Dermis blood vessel endothelial cell (primary cell): ENCODE measurements at regions not wholly inside any gene's neighbourhood (a gene's known extent, or its start where the extent isn't known, plus 50 kb on each side); places are given as distances from the start of the nearest gene placed in this dataset.

ENCODE experiments used
- DNase-seq: peaks from one replicate; pipeline ENCODE4 v3.0.0; 2010

GRCh38 chr5:24272741-24273140 lies 372.0 kb downstream of the CDH10 start:
- no peak for DNase-seq

DNA sequence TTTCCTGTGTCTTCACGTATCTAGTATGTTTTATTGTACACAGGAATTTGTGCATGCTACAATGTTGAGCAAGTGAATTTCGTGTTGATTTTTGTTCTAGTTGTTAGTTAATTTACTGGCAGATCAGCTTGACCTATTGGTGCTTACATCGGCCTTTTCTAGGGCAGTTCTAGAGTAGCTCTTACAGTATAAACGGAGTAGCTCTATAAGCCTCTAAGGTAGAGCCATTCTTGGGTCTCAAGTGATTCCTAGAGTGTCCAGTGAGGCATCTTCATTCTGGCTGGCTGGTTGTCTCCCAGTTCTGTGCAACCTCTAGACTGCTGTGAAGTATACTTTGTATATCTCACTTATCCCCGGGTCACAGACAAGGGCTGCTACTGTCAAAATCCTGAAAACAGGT lies 364.6 kb downstream of the CDH10 start:
- no peak for DNase-seq

DNA sequence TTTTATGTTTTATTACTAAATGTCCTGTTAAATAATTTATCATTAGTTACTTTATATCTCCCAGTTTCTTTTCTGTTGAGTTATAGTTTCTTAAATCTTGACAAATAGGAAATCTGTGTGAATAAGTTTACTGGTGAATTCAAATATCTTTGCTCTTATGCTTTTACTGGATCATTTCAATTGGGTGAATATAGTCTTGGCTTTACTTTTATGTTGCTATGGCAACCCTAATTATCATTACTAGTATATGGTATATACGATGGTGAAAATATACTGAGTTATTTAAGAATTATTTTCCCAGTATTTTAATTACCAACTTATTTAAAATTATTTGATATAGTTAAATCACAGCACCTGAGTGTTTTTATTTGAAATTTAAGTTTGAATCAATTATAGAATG lies 363.0 kb downstream of the CDH10 start:
- DNase-seq: no peak

GRCh38 chr5:24289582-24290335 lies 355.0 kb downstream of the CDH10 start:
- no peak for DNase-seq

GRCh38 chr5:24290536-24290935 lies 354.2 kb downstream of the CDH10 start:
- no peak for DNase-seq

GRCh38 chr5:24291916-24292315 lies 352.9 kb downstream of the CDH10 start:
- no peak for DNase-seq

GRCh38 chr5:24294333-24294732 lies 350.4 kb downstream of the CDH10 start:
- DNase-seq: no peak

- DNase-seq: no peak
Measured at GRCh38 chr5:24314106-24314505, 330.7 kb downstream of the CDH10 start.

DNA sequence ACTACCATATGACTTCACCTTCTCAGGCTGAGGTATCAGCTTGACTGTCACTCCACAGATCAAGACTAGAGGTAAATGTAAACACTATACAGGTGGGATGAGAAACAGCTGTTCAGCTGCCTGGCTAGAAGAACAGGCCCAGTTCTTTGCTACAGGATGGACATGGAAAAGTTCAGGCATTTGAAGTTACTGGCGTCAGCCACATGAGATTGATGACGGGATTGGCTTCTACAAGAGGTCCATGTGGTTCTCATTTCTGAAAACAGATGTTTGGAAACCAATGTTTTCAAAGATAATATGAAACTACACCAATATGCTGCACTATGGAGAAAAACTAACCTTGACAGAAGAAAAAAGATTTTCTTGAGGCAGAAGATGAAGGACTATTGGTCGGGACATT lies 324.1 kb downstream of the CDH10 start:
- no peak for DNase-seq

DNA sequence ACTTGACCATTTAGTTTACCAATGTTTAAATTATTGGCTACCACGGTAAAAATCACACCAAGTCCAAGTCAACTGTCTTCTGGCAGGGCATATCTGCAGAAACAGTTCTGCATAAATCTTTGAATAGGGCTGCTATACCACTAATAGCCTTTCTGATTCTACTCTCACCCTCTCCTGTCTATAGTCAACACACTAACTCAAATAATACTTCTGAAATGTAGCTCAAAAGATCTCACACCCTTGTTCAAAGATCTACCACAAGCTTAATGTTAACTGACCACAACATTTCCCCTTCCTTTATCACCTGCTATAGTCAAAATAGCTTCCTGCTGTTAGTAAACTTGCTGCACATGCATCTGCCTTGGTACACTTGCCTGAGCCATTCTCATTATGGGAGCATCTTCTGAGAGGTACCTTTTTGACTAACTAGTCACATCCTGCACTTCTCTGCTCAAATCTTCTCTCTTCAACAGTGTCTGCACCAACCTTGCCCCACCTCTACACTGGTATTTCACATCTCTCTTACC lies 319.4 kb downstream of the CDH10 start:
- no peak for DNase-seq

DNA sequence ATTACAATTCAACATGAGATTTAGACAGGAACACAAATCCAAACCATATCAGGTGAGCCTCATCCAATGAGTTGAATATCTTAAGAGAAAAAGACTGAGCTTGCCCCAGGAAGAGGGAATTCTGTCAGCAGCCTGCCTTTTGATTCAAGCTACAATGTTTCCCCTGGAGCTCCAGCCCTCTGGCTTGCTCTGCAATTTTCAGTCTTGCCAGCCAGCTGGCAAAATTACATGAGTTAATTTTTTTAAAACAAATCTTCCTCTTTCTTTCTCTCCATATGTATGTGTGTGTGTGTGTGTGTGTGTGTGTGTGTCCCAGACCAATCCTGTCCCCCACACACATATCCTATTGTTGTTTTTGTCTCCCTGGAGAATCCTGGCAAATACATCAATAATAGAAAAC lies 313.2 kb downstream of the CDH10 start:
- no peak for DNase-seq

GRCh38 chr5:24347158-24347557 lies 297.6 kb downstream of the CDH10 start:
- no peak for DNase-seq

- no peak for DNase-seq
Measured at GRCh38 chr5:24351285-24351684, 293.5 kb downstream of the CDH10 start.

GRCh38 chr5:24353016-24353415 lies 291.8 kb downstream of the CDH10 start:
- no peak for DNase-seq

DNA sequence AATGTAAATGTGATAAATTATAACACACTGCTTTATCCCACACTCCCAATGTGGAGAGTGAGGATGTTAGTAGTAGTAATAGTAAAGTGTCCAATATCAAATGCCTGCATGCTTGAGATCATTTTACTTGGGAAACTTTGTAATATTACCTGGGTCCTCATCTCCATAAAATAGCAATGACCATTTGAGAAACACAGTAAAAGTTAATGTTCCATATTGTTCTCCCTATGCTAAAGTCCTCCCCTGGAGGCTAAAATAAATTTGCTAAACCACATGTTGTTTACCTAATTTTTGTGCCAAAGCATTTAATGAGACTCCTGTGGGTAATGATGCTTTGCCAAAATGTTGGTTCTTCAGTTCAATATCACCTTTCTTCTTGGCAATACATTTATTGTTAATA lies 291.2 kb downstream of the CDH10 start:
- no peak for DNase-seq

DNA sequence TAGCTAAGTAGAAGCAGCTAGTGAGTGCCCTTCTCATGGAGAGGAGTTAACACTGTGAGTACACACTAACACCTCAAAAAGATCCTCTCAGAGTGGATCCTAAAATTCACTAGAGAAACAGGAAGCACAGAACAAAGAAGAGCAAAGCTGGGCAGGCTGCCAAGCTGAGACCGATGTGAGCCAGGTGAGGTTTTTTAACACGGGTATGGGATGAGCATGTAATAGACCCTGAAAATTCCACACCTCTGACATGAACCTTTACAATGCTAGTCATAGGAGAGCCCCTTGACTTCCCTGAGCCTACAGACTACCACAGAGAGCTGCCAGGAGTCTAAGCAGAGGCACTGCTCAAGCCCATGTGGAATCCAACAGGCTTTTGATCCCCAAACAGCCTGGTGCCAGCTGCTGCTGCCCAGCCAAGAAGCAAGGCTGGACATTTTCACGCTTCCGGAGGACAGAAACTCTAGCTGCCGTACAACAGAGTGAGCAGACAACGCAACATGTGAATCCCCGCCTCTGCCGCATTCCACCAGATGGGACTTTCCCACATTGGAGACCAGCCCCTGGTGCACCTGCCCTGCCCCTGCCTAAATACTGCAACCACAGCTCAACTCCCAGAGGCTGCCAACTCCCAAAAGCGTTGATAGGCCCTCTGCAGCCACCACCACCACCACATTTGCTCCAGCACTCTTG lies 280.8 kb downstream of the CDH10 start:
- DNase-seq: no peak

DNA sequence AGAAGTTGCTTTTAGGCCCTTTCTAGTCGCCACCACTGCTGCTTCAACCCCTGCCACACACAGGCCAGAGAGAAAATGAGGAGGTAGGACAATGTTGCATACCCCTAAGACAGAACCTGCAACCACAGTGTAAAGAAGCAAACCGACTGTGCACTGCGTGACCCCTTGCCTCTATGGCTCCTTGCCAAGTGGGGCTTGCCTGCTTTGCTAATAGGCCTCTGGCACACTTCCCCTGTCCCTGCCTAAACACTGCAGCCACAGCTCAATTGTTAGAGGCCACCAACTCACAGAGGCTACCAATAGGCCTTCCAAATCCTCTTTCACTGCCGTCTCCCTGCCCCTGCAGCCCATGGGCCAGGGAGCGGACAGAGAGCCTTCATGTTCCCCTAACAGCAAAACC lies 280.1 kb downstream of the CDH10 start:
- DNase-seq: no peak

- DNase-seq: no peak
Measured at GRCh38 chr5:24365406-24365805, 279.4 kb downstream of the CDH10 start.

DNA sequence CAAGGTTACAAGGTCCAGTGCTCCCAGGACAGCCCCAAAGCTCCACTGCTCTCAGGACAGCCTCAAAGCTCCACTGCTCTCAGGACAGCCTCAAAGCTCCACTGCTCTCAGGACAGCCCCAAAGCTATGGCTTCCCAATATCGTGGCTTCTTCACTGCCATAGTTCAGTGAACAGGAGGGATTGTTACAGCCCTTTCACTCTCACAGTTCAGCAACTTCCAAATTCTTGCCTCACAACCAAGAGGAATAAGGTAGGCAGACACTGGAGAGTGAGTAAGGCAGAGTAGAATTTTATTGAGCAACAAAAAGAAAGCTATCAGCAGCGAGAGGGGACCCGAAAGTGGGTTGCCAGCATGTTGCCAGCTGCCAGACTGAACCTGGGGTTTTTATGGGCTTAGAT lies 277.6 kb downstream of the CDH10 start:
- DNase-seq: no peak

- DNase-seq: no peak
Measured at GRCh38 chr5:24368115-24368514, 276.7 kb downstream of the CDH10 start.

DNA sequence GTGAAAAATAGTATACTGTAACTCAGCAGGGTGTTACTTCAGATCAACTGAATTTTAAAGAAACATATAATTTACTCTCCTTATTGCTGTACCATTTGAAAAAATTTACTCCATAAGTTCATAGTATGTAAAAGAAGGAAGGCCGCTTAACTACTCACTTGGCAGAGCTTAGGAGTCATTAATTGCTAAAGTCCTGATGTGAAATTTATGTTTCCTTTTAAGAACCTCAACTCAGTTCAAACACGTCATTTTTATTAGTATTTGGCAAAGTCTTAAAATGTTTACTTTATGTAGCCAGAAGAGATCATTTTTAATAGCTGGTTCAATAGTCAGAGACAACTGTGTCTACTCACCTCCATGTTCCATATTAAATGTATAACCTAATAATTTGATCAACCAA lies 268.6 kb downstream of the CDH10 start:
- no peak for DNase-seq

GRCh38 chr5:24376616-24377015 lies 268.2 kb downstream of the CDH10 start:
- no peak for DNase-seq

- DNase-seq: no peak
Measured at GRCh38 chr5:24381861-24382489, 262.8 kb downstream of the CDH10 start.

DNA sequence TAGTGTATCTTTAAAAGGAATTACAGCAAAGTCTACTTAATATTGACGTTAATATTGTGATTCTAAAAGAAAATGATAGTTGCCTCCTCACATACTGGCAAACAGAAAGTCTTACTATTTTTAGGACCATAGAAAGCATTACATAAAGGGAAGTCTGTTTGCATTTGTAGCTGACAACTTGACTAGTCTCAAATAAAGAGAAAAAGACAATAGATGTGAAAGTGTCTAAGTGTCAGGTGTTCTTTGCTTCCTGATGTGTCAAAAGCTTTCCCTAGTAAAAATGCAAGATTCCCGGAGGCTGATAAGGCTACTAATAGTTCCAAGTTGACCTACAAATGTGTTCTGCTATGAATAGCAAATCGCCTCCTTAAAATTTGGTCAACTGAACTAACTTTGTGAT lies 259.7 kb downstream of the CDH10 start:
- DNase-seq: no peak
